DND-41 (cell line): ENCODE measurements at regions not wholly inside any gene's neighbourhood (a gene's known extent, or its start where the extent isn't known, plus 50 kb on each side); places are given as distances from the start of the nearest gene placed in this dataset.

Experiments
- ATAC-seq: fragments of 200-7000 bp; cut with Tn5 transposase; 3 replicates; pipeline ENCODE4 v1.9.1; 2021; ENCODE audit warnings: low read depth; ENCODE audit not compliant: insufficient read depth
- DNase-seq: peaks from one replicate; pipeline ENCODE4 v3.0.0-alpha.2; 2020
- H2AFZ ChIP-seq: 2 replicates; pipeline ENCODE4 v1.6.0; 2012; ENCODE audit warnings: low read depth, low read length
- H3K27ac ChIP-seq: 2 replicates; pipeline ENCODE4 v1.5.1; 2012; ENCODE audit warnings: low read length, inconsistent platforms
- H3K27me3 ChIP-seq: fragments of 200-600 bp; sonication (generic); 2 replicates; pipeline ENCODE4 v1.6.0; 2012; ENCODE audit warnings: low read length, mild to moderate bottlenecking, inconsistent platforms; ENCODE audit not compliant: insufficient read depth, poor library complexity
- H3K36me3 ChIP-seq: 2 replicates; pipeline ENCODE4 v1.5.1; 2012; ENCODE audit warnings: low read length, inconsistent platforms; ENCODE audit not compliant: insufficient read depth
- H3K4me1 ChIP-seq: 2 replicates; pipeline ENCODE4 v1.5.1; 2012; ENCODE audit warnings: mild to moderate bottlenecking, low read length; ENCODE audit not compliant: insufficient read depth
- H3K4me2 ChIP-seq: 2 replicates; pipeline ENCODE4 v1.6.0; 2012; ENCODE audit warnings: mild to moderate bottlenecking, moderate library complexity, low read length, inconsistent platforms; ENCODE audit not compliant: insufficient read depth
- H3K4me3 ChIP-seq, 2 experiments: fragments of 200-600 bp in 1 of 2; shearing (Covaris generic) in 1 of 2; 2 replicates each; pipeline ENCODE4 v1.5.1; 2012 to 2016; ENCODE audit warnings: inconsistent platforms in 2 of 2, low read length in 2 of 2, mild to moderate bottlenecking in 2 of 2, low read depth in 1 of 2, moderate library complexity in 1 of 2
- H3K79me2 ChIP-seq: 2 replicates; pipeline ENCODE4 v1.6.0; 2012; ENCODE audit warnings: low read length, inconsistent platforms; ENCODE audit not compliant: insufficient read depth
- H3K9ac ChIP-seq: 2 replicates; pipeline ENCODE4 v1.6.0; 2012; ENCODE audit warnings: low read depth, mild to moderate bottlenecking, inconsistent platforms, low read length, moderate library complexity
- H3K9me3 ChIP-seq: 2 replicates; pipeline ENCODE4 v1.5.1; 2012; ENCODE audit warnings: low read length, moderate library complexity, mild to moderate bottlenecking, inconsistent platforms; ENCODE audit not compliant: insufficient read depth, severe bottlenecking
- H4K20me1 ChIP-seq: 2 replicates; pipeline ENCODE4 v1.6.0; 2012; ENCODE audit warnings: low read length; ENCODE audit not compliant: insufficient read depth
- EZH2 ChIP-seq: IDR thresholded peaks from 3 replicates; pipeline ENCODE4 v1.6.1; 2012; ENCODE audit warnings: borderline replicate concordance, low read depth, mild to moderate bottlenecking, moderate library complexity, low read length, inconsistent platforms; ENCODE audit not compliant: severe bottlenecking
- TF ChIP-seq, protein P1 (sequence below): IDR thresholded peaks from 2 replicates; pipeline ENCODE4 v1.5.1; 2012; ENCODE audit warnings: borderline replicate concordance, low read length, moderate library complexity, mild to moderate bottlenecking; ENCODE audit not compliant: poor library complexity, severe bottlenecking; ENCODE audit errors: extremely low read depth

DNA sequence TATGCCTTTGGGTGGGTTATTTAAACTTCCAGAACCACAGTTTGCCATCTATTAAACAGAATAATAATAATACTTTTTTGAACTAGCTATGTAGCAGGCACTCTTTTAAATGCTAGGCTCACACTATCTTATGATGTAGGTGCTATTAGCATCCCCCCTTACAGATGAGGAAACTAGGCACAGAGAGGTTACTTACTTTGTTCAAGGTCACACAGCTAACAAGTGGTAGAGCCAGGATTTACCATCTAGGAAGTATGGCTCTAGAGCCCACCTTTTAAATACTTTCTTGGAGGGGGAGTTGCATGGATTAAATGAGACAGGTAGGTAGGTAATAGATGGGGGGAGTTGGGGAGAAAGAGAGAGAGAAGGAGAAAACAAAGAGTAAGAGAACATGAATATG, 95.3 kb upstream of the NR3C1 start:
- no peak for ATAC-seq
- H3K4me3 ChIP-seq: no peak overlapping the region
- H3K9me3 ChIP-seq: no peaks in the 10 kb centered on the region
- H3K4me2 ChIP-seq: no peak overlapping the region
- no peak overlapping the region for H3K27ac ChIP-seq
- no peak overlapping the region for H2AFZ ChIP-seq
- no peaks in the 10 kb centered on the region for H3K27me3 ChIP-seq
- H3K9ac ChIP-seq: no peak overlapping the region
- H3K79me2 ChIP-seq: no peaks in the 10 kb centered on the region
- TF ChIP-seq EZH2: no peak
- TF ChIP-seq, protein P1, sequence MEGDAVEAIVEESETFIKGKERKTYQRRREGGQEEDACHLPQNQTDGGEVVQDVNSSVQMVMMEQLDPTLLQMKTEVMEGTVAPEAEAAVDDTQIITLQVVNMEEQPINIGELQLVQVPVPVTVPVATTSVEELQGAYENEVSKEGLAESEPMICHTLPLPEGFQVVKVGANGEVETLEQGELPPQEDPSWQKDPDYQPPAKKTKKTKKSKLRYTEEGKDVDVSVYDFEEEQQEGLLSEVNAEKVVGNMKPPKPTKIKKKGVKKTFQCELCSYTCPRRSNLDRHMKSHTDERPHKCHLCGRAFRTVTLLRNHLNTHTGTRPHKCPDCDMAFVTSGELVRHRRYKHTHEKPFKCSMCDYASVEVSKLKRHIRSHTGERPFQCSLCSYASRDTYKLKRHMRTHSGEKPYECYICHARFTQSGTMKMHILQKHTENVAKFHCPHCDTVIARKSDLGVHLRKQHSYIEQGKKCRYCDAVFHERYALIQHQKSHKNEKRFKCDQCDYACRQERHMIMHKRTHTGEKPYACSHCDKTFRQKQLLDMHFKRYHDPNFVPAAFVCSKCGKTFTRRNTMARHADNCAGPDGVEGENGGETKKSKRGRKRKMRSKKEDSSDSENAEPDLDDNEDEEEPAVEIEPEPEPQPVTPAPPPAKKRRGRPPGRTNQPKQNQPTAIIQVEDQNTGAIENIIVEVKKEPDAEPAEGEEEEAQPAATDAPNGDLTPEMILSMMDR: no peak
- H3K36me3 ChIP-seq: no peaks in the 10 kb centered on the region
- no peaks in the 10 kb centered on the region for H4K20me1 ChIP-seq
- no peaks in the 10 kb centered on the region for H3K4me1 ChIP-seq
- DNase-seq: no peak

DNA sequence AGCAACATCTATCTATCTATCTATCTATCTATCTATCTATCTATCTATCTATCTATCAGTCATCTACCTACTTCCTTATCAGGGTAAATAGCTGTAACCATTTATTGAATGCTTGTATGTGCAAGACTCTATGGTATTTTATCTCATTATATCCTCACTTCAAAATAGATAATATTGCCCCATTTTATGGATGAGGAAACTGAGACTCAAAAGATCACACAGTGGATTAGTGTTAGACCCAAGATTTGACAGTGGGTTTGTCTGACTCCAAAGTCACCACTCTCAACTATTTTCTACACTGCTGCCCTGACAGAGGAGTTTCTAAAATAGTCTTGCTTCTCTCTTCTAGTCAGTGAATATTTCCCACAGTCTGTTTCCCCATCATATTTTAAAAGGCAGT, 94.3 kb upstream of the NR3C1 start:
- ATAC-seq (no peak), DNase-seq (no peak)
- Histone ChIP-seq H4K20me1 (no peaks in the 10 kb centered on the region), H3K9ac (no peak overlapping the region), H3K36me3 (no peaks in the 10 kb centered on the region), H3K9me3 (no peaks in the 10 kb centered on the region), H3K27me3 (no peaks in the 10 kb centered on the region), H3K79me2 (no peaks in the 10 kb centered on the region), H2AFZ (no peak overlapping the region), H3K4me3 (no peak overlapping the region), H3K4me2 (no peak overlapping the region), H3K4me1 (no peaks in the 10 kb centered on the region), H3K27ac (no peak overlapping the region)
- TF ChIP-seq, protein P1: no peak

DNA sequence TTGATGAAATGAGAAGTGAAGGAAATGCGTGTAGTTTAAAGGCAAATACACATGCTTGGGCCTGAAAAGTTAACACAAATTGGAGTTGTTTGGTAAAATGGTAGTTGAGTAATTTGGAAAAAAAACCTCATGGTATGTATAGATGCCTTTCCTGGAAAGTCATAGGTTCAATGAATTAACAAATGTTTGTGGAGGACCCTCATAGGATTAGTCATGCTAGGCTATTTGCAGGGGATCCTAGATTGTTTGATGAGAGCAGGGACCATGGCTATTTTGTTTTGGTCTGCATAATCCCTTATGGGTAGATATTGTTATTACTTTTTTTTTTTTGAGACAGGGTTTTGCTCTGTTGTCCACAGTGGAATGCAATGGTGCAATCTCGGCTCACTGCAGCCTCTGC, 93.5 kb upstream of the NR3C1 start:
- Histone ChIP-seq H3K4me3 (no peak overlapping the region), H3K79me2 (no peaks in the 10 kb centered on the region), H3K4me1 (no peaks in the 10 kb centered on the region), H4K20me1 (no peaks in the 10 kb centered on the region), H3K9ac (no peak overlapping the region), H3K36me3 (no peaks in the 10 kb centered on the region), H3K9me3 (no peaks in the 10 kb centered on the region), H3K27ac (no peak overlapping the region), H2AFZ (no peak overlapping the region), H3K4me2 (no peak overlapping the region), H3K27me3 (no peaks in the 10 kb centered on the region)
- TF ChIP-seq, protein P1: no peak
- no peak for TF ChIP-seq EZH2
- DNase-seq: no peak
- ATAC-seq: no peak

DNA sequence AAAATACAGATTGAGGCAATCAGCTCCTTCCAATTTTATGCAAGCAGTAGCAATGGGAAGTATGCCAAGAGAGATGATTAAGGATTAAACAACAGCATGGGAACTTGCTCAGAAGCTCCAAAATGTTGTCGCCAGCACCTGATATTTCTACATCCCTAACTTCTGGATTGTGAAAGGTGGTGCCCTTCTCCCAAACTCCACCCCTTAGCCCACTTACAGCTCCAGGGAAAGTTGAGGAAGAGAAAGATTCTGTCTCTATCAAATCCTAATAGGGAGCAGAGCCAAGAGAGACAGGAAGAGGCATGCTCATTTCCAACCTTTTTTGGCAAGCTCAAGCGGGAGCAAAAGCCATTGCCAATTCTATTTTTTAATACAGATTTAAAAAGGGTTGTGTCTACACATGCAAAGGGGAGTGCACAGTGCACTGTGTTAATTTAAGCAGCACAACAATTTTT, 92.4 kb upstream of the NR3C1 start:
- Histone ChIP-seq H3K4me3 (no peak overlapping the region), H3K4me1 (no peaks in the 10 kb centered on the region), H3K27me3 (no peaks in the 10 kb centered on the region), H3K79me2 (no peaks in the 10 kb centered on the region), H3K4me2 (no peak overlapping the region), H3K36me3 (no peaks in the 10 kb centered on the region), H3K9me3 (no peaks in the 10 kb centered on the region), H3K9ac (no peak overlapping the region), H4K20me1 (no peaks in the 10 kb centered on the region), H2AFZ (no peak overlapping the region), H3K27ac (no peak overlapping the region)
- no peak for TF ChIP-seq EZH2
- TF ChIP-seq, protein P1: no peak
- DNase-seq (no peak), ATAC-seq (no peak)
